HepG2 (cell line): ENCODE measurements at regions not wholly inside any gene's neighbourhood (a gene's known extent, or its start where the extent isn't known, plus 50 kb on each side); places are given as distances from the start of the nearest gene placed in this dataset.
"Not testable (repeated sequence)": the region's sequence is repeated elsewhere in the genome, so short reads cannot be mapped to it uniquely, and the experiment has no call there.

Source experiments
- ATAC-seq: fragments of 200-7000 bp; cut with Tn5 transposase; 3 replicates; pipeline ENCODE4 v1.9.1; 2020; ENCODE audit warnings: mild to moderate bottlenecking, moderate library complexity
- BruUV-seq: library from RNA; stranded (reverse); fragments of 400-500 nt; replicated peaks from 2 replicates; lab custom pipeline; 2021; lab: Mats Ljungman, UMichigan
- CTCF ChIA-PET: fragments of 300-600 bp; formaldehyde crosslinking; extraction: SDS; loops from one replicate; lab custom pipeline; 2021; ENCODE audit warnings: low total read pairs, inconsistent platforms, low intra/inter-chr PET ratio; lab: Yijun Ruan, JAX
- POLR2A ChIA-PET: fragments of 350-600 bp; sonication (Branson Sonifier 250); formaldehyde crosslinking; loops from one replicate; lab custom pipeline; 2020; ENCODE audit warnings: antibody characterized with exemption, inconsistent platforms; lab: Yijun Ruan, JAX
- DNase-seq: peaks from one replicate; pipeline ENCODE4 v3.0.0-alpha.2; 2015; ENCODE audit warnings: low spot score
- FAIRE-seq: peaks from 3 replicates; lab custom pipeline; 2011; peaks lifted over from hg19 to GRCh38; lab: Jason Lieb, UNC
- H2AFZ ChIP-seq: one replicate; pipeline ENCODE4 v1.6.1; 2011; ENCODE audit warnings: low read length, inconsistent platforms
- H3K27ac ChIP-seq: fragments of 300-600 bp; 3 replicates; pipeline ENCODE4 v1.8.0; 2011; ENCODE audit warnings: mixed run types, mild to moderate bottlenecking, mixed read lengths, low read length, inconsistent platforms; ENCODE audit not compliant: insufficient read depth; ENCODE audit errors: extremely low read length
- H3K27me3 ChIP-seq, 2 experiments: fragments of 200-600 bp in 1 of 2; 2 replicates in 1 of 2; 3 replicates in 1 of 2; pipeline versions ENCODE4 v1.6.0 to v1.8.0; 2011; ENCODE audit warnings: low read length in 2 of 2, mild to moderate bottlenecking in 2 of 2, moderate library complexity in 2 of 2, inconsistent platforms in 1 of 2; ENCODE audit not compliant: insufficient read depth in 2 of 2, control insufficient read depth in 1 of 2
- H3K36me3 ChIP-seq, 2 experiments: fragments of 200-600 bp in 1 of 2; replicated peaks in 1 of 2; 2 replicates in 1 of 2; 3 replicates in 1 of 2; pipeline versions ENCODE4 v1.5.1 to v1.8.0; 2011; ENCODE audit warnings: low read length in 2 of 2, inconsistent platforms in 1 of 2; ENCODE audit not compliant: insufficient read depth in 2 of 2, control insufficient read depth in 1 of 2
- H3K4me1 ChIP-seq: 2 replicates; pipeline ENCODE4 v1.5.1; 2012; ENCODE audit warnings: low read length, inconsistent platforms; ENCODE audit not compliant: insufficient read depth
- H3K4me2 ChIP-seq: 2 replicates; pipeline ENCODE4 v1.6.0; 2011; ENCODE audit warnings: low read depth, low read length, inconsistent platforms
- H3K4me3 ChIP-seq, 3 experiments: fragments of 200-600 bp in 1 of 3; sonication (generic), shearing (Covaris generic) in 1 of 3; replicated peaks in 1 of 3; 2 replicates each; pipeline ENCODE4 v1.5.1; 2011 to 2016; ENCODE audit warnings: low read length in 3 of 3, inconsistent platforms in 2 of 3, low read depth in 2 of 3, mild to moderate bottlenecking in 2 of 3, control low read depth in 1 of 3, mixed read lengths in 1 of 3; ENCODE audit not compliant: insufficient read depth in 1 of 3
- H3K79me2 ChIP-seq: one replicate; pipeline ENCODE4 v1.6.1; 2011; ENCODE audit warnings: low read length, inconsistent platforms; ENCODE audit not compliant: insufficient read depth
- H3K9ac ChIP-seq: 2 replicates; pipeline ENCODE4 v1.6.0; 2011; ENCODE audit warnings: mild to moderate bottlenecking, low read depth, low read length, inconsistent platforms; ENCODE audit not compliant: insufficient read depth
- H3K9me3 ChIP-seq: 2 replicates; pipeline ENCODE4 v1.5.1; 2012; ENCODE audit warnings: mild to moderate bottlenecking, low read length
- H4K20me1 ChIP-seq: 2 replicates; pipeline ENCODE4 v1.6.0; 2011; ENCODE audit warnings: inconsistent platforms, mild to moderate bottlenecking, low read length, moderate library complexity; ENCODE audit not compliant: insufficient read depth
- WGBS: methylation state at CpG from one replicate; pipeline ENCODE4 v1.1.6; 2017; ENCODE audit warnings: low lambda C conversion rate; 5-methylcytosine and 5-hydroxymethylcytosine counted together
- in situ Hi-C: cut with HindIII; loops from 2 replicates; pipeline ENCODE4 v1.10.0; 2017; ENCODE audit warnings: low pct_unique_long_range_greater_than_20kb; ENCODE audit not compliant: extremely low pct_ligation_motif_present
- intact Hi-C: fragments of 100-400 bp; cut with micrococcal nuclease; formaldehyde crosslinking; loops from one replicate; pipeline ENCODE4 v1.10.0; 2022; ENCODE audit not compliant: unreplicated experiment

DNA sequence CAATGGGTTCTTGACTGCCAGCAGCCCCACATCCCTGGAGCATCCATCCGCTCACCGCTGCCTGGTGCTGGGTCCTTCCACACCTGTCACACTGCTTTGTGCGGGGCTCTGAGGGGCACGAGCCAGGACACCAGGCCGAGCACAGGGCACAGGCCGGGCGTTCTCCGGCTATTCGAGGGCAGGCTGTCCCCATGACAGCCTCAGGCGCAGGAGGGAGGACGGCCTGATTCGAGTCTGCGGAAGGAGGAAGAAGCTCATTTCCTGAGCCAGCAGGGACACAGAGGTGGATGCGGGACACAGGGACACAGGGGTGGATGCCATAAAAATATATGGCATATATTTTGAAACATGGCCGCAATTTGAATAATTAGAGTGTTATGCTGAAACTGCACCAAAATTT lies 76.9 kb upstream of the ZNG1F start:
- H2AFZ ChIP-seq, FAIRE-seq, H3K36me3 ChIP-seq, H3K4me3 ChIP-seq, BruUV-seq, H3K9ac ChIP-seq, H3K27ac ChIP-seq, H3K4me2 ChIP-seq, H3K27me3 ChIP-seq, ATAC-seq, H3K79me2 ChIP-seq, CTCF ChIA-PET, intact Hi-C loops, in situ Hi-C loops, POLR2A ChIA-PET, DNase-seq, H3K9me3 ChIP-seq, H4K20me1 ChIP-seq, H3K4me1 ChIP-seq: not testable (repeated sequence)
- 44% methylated on average over 6 of the region's 15 CpGs for WGBS

DNA sequence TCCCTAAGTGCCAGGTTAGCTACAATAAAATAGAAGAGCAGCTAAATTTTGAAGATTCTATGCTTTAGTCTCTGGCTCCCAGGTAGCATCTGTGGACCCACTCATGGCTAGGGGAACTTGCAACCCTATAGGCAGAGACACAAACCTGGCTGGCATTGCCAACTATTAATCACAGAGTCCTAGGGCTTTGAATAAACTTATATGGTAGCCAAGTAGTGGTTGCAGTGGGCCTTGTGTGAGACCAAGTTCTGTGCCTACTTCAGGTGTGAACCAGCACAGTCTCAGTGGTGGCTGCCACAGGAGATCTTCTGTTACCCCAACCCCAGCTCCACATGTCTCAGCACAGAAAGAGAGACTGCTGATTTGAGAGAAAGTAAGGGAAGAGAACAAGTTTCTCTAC lies 62.9 kb upstream of the ZNG1F start:
- H3K27ac ChIP-seq, FAIRE-seq, in situ Hi-C loops: not testable (repeated sequence)

DNA sequence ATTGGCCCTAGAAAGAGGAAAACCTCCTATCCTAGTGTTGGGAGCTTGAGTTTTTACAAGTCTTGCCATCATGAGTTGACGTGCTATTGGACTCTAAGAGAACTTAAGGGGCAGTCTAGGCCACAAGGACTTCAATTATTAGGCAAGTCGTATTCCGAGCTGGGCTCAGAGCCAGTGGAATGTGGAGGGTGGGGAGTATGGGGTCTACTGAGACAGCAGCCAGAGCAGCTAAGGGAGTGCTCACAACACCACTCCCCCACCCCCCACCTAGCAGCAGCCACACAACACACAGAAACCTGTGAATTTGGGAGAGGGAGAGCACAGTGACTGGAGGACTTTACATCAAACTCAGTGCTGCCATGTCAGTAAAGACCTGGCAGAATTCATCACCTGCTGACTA lies 62.0 kb upstream of the ZNG1F start:
- H3K79me2 ChIP-seq, H3K9ac ChIP-seq, H2AFZ ChIP-seq, intact Hi-C loops, H4K20me1 ChIP-seq, H3K4me2 ChIP-seq, H3K27me3 ChIP-seq, ATAC-seq, H3K27ac ChIP-seq, H3K4me1 ChIP-seq, H3K36me3 ChIP-seq, POLR2A ChIA-PET, CTCF ChIA-PET, FAIRE-seq, in situ Hi-C loops, H3K4me3 ChIP-seq, BruUV-seq, DNase-seq: not testable (repeated sequence)
- WGBS: 0% methylated on average over 3 of the region's 3 CpGs
- peaks cover 39% of the 10 kb centered on the region for H3K9me3 ChIP-seq

More for the DNA sequence above, 62.9 kb upstream of the ZNG1F start:
- H3K27me3 ChIP-seq, H3K4me1 ChIP-seq, H3K79me2 ChIP-seq, H3K4me3 ChIP-seq, H3K36me3 ChIP-seq, H3K4me2 ChIP-seq, BruUV-seq, DNase-seq, H4K20me1 ChIP-seq, H3K9ac ChIP-seq, H2AFZ ChIP-seq, intact Hi-C loops, CTCF ChIA-PET, POLR2A ChIA-PET, ATAC-seq: not testable (repeated sequence)
- peaks cover 30% of the 10 kb centered on the region for H3K9me3 ChIP-seq

- intact Hi-C loops, H2AFZ ChIP-seq, H3K4me2 ChIP-seq, H4K20me1 ChIP-seq, H3K27me3 ChIP-seq, H3K36me3 ChIP-seq, H3K4me3 ChIP-seq, H3K4me1 ChIP-seq, FAIRE-seq, in situ Hi-C loops, DNase-seq, POLR2A ChIA-PET, BruUV-seq, H3K27ac ChIP-seq, CTCF ChIA-PET, H3K9ac ChIP-seq, ATAC-seq, H3K79me2 ChIP-seq: not testable (repeated sequence)
- WGBS: 11% methylated on average over 4 of the region's 4 CpGs
- peaks cover 38% of the 10 kb centered on the region for H3K9me3 ChIP-seq
These were observed 57.6 kb upstream of the ZNG1F start for GRCh38 chr9:41246702-41247101.
